GM23338 (cell line): ENCODE measurements at regions not wholly inside any gene's neighbourhood (a gene's known extent, or its start where the extent isn't known, plus 50 kb on each side); places are given as distances from the start of the nearest gene placed in this dataset.

Source experiments
- EZH2 ChIP-seq: fragments of 200-600 bp; sonication (generic); IDR thresholded peaks from one replicate; pipeline ENCODE4 v1.8.0; 2017; ENCODE audit warnings: antibody characterized with exemption, mild to moderate bottlenecking, low read depth; ENCODE audit not compliant: unreplicated experiment
- EZH2phosphoT487 ChIP-seq: fragments of 200-600 bp; sonication (generic); IDR thresholded peaks from one replicate; pipeline ENCODE4 v1.8.1; 2018; ENCODE audit warnings: antibody characterized with exemption; ENCODE audit not compliant: unreplicated experiment
- POLR2AphosphoS5 ChIP-seq: IDR thresholded peaks from 2 replicates; pipeline ENCODE4 v1.6.1; 2016; ENCODE audit warnings: antibody characterized with exemption, low read depth
- STAT1 ChIP-seq: IDR thresholded peaks from one replicate; pipeline ENCODE4 v1.6.1; 2016; ENCODE audit warnings: antibody characterized with exemption; ENCODE audit not compliant: unreplicated experiment
- TF ChIP-seq, protein P1 (sequence below), 2 experiments: fragments of 200-600 bp in 1 of 2; sonication (generic) in 1 of 2; conservative IDR thresholded peaks; 2 replicates each; pipeline versions ENCODE4 v1.5.1 to v1.6.1; 2016 to 2017; ENCODE audit warnings: antibody characterized with exemption in 2 of 2, low read depth in 2 of 2, mild to moderate bottlenecking in 2 of 2, moderate library complexity in 1 of 2
- TF ChIP-seq, protein P2 (sequence below): IDR thresholded peaks from one replicate; pipeline ENCODE4 v1.6.1; 2018; ENCODE audit warnings: antibody characterized with exemption; ENCODE audit not compliant: unreplicated experiment

DNA sequence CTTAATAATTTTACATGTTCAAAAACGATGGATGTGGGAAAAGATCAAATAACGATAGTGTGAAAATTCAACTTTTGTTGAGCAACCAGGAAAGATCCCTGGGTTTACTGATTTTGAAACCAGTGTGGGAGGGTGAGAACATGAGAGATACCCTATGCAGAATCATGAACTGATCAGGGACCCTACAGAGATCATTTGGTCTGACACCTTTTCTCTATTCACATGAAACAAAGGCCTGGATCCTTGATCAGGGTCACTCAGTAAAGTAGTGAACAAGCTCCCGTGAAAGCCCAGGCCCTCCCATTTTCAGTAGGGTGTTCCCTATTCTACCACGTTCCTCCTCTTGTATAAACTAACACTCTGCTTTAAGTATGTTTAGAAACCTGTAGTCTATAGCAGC is 60.5 kb upstream of the DUSP22 start:
- no peak for TF ChIP-seq POLR2AphosphoS5
- no peak for TF ChIP-seq STAT1
- TF ChIP-seq, protein P1, sequence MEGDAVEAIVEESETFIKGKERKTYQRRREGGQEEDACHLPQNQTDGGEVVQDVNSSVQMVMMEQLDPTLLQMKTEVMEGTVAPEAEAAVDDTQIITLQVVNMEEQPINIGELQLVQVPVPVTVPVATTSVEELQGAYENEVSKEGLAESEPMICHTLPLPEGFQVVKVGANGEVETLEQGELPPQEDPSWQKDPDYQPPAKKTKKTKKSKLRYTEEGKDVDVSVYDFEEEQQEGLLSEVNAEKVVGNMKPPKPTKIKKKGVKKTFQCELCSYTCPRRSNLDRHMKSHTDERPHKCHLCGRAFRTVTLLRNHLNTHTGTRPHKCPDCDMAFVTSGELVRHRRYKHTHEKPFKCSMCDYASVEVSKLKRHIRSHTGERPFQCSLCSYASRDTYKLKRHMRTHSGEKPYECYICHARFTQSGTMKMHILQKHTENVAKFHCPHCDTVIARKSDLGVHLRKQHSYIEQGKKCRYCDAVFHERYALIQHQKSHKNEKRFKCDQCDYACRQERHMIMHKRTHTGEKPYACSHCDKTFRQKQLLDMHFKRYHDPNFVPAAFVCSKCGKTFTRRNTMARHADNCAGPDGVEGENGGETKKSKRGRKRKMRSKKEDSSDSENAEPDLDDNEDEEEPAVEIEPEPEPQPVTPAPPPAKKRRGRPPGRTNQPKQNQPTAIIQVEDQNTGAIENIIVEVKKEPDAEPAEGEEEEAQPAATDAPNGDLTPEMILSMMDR (conservative IDR thresholded peaks at IDR 0.05; ENCODE audit: low read depth in 2 of 2) = no peak
- TF ChIP-seq EZH2 = no peak
- TF ChIP-seq EZH2phosphoT487 = no peak
- TF ChIP-seq, protein P2, sequence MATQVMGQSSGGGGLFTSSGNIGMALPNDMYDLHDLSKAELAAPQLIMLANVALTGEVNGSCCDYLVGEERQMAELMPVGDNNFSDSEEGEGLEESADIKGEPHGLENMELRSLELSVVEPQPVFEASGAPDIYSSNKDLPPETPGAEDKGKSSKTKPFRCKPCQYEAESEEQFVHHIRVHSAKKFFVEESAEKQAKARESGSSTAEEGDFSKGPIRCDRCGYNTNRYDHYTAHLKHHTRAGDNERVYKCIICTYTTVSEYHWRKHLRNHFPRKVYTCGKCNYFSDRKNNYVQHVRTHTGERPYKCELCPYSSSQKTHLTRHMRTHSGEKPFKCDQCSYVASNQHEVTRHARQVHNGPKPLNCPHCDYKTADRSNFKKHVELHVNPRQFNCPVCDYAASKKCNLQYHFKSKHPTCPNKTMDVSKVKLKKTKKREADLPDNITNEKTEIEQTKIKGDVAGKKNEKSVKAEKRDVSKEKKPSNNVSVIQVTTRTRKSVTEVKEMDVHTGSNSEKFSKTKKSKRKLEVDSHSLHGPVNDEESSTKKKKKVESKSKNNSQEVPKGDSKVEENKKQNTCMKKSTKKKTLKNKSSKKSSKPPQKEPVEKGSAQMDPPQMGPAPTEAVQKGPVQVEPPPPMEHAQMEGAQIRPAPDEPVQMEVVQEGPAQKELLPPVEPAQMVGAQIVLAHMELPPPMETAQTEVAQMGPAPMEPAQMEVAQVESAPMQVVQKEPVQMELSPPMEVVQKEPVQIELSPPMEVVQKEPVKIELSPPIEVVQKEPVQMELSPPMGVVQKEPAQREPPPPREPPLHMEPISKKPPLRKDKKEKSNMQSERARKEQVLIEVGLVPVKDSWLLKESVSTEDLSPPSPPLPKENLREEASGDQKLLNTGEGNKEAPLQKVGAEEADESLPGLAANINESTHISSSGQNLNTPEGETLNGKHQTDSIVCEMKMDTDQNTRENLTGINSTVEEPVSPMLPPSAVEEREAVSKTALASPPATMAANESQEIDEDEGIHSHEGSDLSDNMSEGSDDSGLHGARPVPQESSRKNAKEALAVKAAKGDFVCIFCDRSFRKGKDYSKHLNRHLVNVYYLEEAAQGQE = no peak
